ENCODE measurements at regions not wholly inside any gene's neighbourhood (a gene's known extent, or its start where the extent isn't known, plus 50 kb on each side); places are given as distances from the start of the nearest gene placed in this dataset.

DNA sequence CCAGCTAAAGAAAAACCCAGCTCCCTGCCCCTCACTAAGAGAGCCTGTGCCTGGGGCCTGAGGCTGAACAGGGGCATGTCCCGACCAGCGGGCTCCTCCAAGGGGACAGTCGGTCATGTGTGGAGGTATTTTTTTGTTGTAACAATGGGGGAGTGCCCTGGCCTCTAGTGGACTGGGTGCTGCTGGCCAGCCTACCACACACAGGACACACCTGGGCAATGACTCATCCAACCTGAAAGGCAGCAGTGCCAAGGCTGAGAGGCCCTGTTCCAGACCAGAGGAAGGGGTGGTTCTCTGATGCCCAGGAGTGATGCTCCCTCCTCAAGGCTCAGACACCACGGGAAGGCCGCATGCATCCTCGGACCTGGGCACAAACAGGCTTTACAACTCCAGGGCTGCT lies 181.5 kb downstream of the OLFM1 start:
- TF ChIP-seq, protein P1, sequence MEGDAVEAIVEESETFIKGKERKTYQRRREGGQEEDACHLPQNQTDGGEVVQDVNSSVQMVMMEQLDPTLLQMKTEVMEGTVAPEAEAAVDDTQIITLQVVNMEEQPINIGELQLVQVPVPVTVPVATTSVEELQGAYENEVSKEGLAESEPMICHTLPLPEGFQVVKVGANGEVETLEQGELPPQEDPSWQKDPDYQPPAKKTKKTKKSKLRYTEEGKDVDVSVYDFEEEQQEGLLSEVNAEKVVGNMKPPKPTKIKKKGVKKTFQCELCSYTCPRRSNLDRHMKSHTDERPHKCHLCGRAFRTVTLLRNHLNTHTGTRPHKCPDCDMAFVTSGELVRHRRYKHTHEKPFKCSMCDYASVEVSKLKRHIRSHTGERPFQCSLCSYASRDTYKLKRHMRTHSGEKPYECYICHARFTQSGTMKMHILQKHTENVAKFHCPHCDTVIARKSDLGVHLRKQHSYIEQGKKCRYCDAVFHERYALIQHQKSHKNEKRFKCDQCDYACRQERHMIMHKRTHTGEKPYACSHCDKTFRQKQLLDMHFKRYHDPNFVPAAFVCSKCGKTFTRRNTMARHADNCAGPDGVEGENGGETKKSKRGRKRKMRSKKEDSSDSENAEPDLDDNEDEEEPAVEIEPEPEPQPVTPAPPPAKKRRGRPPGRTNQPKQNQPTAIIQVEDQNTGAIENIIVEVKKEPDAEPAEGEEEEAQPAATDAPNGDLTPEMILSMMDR (IDR thresholded peaks at IDR 0.05; ENCODE audit: insufficient read depth, low read depth, low read length, missing control alignments) = no peak
- no peak for DNase-seq (ENCODE audit: low read depth)
- no peak overlapping the region for H3K4me3 ChIP-seq (ENCODE audit: low read depth, low read length)

DNA sequence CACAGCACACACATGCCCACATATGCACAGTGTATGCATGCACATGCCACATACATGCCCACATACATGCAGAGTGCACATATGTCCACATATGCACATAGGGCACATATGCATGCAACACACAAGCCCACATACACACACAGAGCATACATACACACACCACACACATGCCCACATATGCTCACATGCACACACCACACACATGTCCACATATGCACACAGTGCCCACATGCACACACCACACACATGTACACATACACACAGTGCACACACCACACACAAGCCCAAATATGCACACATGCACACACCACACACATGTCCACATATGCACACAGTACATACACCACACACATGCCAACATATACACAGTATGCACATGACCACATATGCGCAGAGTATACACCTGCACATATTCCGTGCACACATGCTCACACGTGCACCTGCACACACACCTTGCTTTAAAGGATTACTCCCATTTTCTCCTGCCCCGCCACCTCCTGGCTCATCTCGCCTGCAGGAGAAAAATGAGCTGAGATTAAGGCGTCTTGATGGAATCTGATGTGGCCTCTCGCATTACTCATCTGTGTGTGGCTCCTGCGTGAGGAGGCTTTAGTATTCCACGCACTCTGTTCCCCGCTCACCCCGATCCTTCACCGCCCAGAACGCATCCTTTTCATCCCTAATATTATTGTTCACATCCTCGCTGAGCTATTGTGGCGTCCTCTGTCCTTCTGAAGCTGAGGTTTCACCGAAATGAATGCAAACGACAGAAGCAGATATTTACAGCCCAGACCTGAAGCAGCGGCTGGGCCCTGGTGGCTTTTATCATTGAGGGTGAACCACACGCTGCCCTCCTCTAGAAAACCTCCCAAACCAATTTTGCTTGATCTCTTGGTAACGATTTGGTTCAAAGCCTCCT lies 182.7 kb downstream of the OLFM1 start:
- no peak for DNase-seq (ENCODE audit: low read depth)
- H3K4me3 ChIP-seq (ENCODE audit: low read depth, low read length) = no peak overlapping the region
- TF ChIP-seq, protein P1 (IDR thresholded peaks at IDR 0.05; ENCODE audit: insufficient read depth, low read depth, low read length, missing control alignments) = no peak

DNA sequence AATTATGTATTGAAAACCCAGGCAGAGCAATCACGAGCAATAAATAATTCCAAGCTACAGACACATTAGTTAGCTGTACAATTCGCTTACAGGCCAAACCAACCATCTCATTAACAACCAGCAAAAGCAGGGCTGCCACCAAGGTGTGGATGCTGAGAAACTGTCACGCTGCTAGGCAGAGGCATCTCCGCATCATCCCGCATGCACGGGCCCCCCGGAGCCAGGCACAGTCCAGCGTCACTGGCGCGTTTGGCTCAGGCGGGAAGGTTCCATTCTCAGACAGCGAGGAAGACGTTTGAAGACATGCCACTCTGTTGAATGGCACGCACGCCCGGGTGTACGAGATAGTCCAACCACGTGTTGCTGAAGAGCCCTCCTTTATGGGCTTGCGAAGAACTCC lies 184.0 kb downstream of the OLFM1 start:
- TF ChIP-seq, protein P1 (IDR thresholded peaks at IDR 0.05; ENCODE audit: insufficient read depth, low read depth, low read length, missing control alignments) = no peak
- H3K4me3 ChIP-seq (ENCODE audit: low read depth, low read length) = no peak overlapping the region
- no peak for DNase-seq (ENCODE audit: low read depth)

DNA sequence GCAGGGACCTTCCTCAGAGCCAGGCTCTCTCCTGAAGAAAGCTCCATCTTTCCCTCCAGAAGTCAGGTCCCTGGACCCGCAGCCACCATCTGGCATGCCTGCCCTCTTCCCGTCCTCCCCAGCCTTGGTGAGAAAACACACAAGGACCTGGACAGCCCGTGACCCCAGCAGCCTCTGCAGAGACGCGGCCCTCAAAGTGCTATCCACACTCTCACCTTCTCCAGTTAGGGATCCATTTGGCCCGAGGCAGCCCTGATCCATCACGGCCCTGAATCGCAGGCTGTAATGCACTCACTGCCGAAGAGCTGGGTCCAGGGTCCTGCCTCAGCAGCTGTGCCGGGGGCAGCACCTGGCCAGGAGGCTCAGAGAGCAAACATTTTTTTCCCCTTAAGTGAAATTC lies 185.1 kb downstream of the OLFM1 start:
- TF ChIP-seq, protein P1 (IDR thresholded peaks at IDR 0.05; ENCODE audit: insufficient read depth, low read depth, low read length, missing control alignments) = no peak
- no peak for DNase-seq (ENCODE audit: low read depth)
- H3K4me3 ChIP-seq (ENCODE audit: low read depth, low read length) = no peak overlapping the region

DNA sequence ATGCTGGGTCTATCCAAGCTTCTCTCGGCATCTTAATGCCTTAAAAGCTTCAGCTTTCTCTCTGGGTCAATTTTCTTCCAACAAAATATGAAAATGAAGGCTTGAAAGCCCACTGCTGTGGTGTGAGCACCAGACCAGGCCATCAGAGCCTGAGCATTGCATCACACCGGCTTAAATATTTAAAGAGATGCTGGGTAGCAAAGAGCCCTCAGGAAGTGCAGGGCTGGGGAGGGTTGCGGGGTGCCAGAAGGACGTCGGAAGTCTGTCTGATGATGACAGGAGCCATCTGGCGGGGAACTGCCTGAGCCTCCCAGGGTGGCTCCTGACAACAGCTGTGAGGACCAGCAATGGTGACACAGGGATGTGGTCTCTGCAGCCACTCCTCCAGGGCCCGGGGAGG lies 185.5 kb downstream of the OLFM1 start:
- TF ChIP-seq, protein P1 (IDR thresholded peaks at IDR 0.05; ENCODE audit: insufficient read depth, low read depth, low read length, missing control alignments) = no peak
- no peak for DNase-seq (ENCODE audit: low read depth)
- H3K4me3 ChIP-seq (ENCODE audit: low read depth, low read length) = no peak overlapping the region

DNA sequence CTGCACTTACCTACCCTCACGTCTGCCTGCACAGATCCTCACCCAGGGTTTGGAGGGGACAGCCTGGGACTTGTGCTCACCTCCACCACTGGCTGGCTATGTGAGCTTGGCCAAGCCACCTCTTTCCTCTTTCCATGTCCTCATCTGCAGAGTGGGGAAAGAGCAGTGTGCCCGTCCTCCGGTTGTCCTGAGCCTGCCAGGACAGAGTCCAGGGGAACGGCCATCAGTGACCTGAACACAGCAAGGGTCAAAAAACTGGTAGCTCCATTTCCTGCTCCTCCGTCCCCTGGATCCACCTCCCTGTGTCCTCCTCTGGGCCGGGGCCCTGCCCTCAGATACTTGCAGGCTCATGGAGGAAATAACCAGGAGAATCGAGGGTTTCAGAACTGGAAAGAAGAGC lies 187.7 kb downstream of the OLFM1 start:
- TF ChIP-seq, protein P1 (IDR thresholded peaks at IDR 0.05; ENCODE audit: insufficient read depth, low read depth, low read length, missing control alignments) = no peak
- H3K4me3 ChIP-seq (ENCODE audit: low read depth, low read length) = no peak overlapping the region
- DNase-seq (ENCODE audit: low read depth) = no peak
